ENCODE measurements at regions not wholly inside any gene's neighbourhood (a gene's known extent, or its start where the extent isn't known, plus 50 kb on each side); places are given as distances from the start of the nearest gene placed in this dataset.
A peak's percentile ranks its signal among the peaks of the same experiment; 100 is the strongest.

DNA sequence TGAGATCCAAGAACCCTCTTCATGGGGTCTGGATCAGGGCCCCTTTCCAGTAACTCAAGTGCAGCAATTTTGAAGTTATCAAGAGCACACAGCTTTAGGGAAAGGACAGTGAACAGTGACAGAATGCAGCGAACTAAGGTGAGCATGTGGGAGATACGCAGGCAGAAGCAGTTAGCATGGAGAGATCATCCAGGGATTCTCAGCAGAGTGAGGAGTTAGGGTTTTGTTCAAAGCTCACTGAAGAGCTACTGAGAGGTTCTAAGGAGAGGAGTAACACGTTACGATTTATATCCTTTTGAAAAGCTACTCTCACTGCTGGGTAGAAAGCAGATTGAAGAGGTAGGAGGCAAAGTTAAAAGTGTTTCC, 83.6 kb upstream of the MPP7 start:
- TF ChIP-seq, protein P1, sequence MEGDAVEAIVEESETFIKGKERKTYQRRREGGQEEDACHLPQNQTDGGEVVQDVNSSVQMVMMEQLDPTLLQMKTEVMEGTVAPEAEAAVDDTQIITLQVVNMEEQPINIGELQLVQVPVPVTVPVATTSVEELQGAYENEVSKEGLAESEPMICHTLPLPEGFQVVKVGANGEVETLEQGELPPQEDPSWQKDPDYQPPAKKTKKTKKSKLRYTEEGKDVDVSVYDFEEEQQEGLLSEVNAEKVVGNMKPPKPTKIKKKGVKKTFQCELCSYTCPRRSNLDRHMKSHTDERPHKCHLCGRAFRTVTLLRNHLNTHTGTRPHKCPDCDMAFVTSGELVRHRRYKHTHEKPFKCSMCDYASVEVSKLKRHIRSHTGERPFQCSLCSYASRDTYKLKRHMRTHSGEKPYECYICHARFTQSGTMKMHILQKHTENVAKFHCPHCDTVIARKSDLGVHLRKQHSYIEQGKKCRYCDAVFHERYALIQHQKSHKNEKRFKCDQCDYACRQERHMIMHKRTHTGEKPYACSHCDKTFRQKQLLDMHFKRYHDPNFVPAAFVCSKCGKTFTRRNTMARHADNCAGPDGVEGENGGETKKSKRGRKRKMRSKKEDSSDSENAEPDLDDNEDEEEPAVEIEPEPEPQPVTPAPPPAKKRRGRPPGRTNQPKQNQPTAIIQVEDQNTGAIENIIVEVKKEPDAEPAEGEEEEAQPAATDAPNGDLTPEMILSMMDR (IDR thresholded peaks at IDR 0.05; ENCODE audit: low read depth, low read length, missing control alignments), result no peak

DNA sequence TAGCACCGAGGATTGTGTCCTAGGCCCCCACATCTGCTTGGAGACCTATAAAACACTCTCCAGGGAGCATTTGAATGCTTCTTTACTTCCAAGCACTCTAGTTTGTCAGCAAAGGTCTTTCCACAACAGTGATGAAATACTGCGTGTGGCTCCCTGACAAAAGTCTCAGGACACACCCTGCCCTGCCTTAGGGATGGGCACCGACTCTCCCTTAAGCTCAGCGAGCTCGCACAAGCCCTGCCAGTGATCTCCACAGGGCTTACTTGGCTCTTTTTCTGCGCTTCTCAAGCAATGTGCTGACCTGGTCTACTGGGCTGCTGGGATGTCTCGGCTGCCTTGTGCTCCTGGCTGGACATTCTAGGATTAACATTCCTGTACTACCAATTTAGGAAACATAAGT, 84.3 kb upstream of the MPP7 start:
- no peak for DNase-seq (ENCODE audit: extremely low read depth, low read depth)

More for the DNA sequence above, 83.6 kb upstream of the MPP7 start:
- no peak overlapping the region for H3K4me3 ChIP-seq (replicated peaks; ENCODE audit: low read depth, low read length)
- no peak for DNase-seq (ENCODE audit: extremely low read depth, low read depth)

DNA sequence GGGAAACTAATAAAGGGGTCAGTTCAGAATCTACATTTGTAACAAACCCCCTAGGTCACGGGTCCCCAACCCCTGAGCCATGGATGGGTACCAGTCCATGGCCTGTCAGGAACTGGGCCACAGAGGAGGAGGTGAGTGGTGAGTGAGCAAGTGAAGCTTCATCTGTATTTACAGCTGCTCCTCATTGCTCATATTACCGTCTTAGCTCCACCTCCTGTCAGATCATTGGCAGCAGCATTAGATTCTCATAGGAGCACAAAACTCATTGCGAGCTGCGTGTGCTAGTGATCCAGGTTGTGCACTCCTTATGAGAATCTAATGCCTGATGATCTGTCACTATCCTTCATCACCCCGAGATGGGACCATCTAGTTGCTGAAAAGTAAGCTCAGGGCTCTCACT, 88.4 kb upstream of the MPP7 start:
- H3K4me3 ChIP-seq (replicated peaks; ENCODE audit: low read depth, low read length), result no peak overlapping the region

More for the DNA sequence above, 84.3 kb upstream of the MPP7 start:
- H3K4me3 ChIP-seq (replicated peaks; ENCODE audit: low read depth, low read length), result no peak overlapping the region
- TF ChIP-seq, protein P1 (IDR thresholded peaks at IDR 0.05; ENCODE audit: low read depth, low read length, missing control alignments), result no peak

DNA sequence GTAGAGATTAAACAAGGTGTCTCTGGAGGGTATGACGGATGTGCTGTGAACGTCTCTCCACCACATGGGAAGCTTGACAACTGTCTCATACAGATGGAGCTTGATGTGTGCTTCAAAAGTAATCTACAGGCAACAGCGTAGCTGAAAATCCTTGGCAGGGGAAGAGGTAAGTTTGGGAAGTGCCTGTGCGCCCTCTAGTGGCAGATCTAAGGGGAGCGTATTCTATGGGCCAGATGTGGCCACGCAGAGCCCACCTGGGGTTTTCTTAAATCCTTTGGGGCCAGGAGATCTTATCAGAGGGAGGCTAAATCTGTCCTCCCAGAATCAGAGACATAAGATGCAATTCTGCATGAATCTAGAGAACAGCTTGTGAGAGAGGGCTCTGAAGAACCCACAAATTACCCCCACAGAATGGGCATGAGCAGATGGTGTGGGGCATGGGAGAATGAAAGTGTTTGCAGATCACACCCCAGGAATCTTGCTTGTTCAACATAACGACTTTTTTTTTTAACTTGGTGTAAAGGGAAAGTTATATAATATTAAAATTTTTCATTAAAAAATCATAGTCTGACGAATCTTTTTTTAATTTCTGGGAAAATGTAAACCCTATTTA, 91.2 kb upstream of the MPP7 start:
- TF ChIP-seq, protein P1 (IDR thresholded peaks at IDR 0.05; ENCODE audit: low read depth, low read length, missing control alignments), result peak; percentile 97
- no peak overlapping the region for H3K4me3 ChIP-seq (replicated peaks; ENCODE audit: low read depth, low read length)
- peak; percentile 51 for DNase-seq (ENCODE audit: extremely low read depth, low read depth)

More for the DNA sequence above, 88.4 kb upstream of the MPP7 start:
- TF ChIP-seq, protein P1 (IDR thresholded peaks at IDR 0.05; ENCODE audit: low read depth, low read length, missing control alignments), result no peak
- DNase-seq (ENCODE audit: extremely low read depth, low read depth), result no peak

DNA sequence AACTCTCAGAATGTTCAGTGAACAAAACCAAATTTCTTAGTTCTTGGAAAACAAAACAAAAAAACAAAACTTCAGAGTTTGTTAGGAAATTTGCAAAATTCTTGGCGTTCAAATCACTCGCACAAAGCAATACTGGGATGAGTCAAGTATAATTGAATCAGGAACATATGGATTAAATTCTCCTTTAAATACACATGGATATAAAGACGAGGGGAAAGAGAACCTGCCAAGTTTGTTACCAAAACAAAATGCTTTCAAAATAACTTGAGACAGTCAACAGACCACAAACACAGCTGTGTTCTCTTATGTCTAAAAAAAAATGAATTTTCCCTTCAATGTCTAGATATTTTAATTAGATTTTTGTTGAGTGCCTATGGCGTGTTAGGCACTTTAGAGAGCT, 93.5 kb upstream of the MPP7 start:
- TF ChIP-seq, protein P1 (IDR thresholded peaks at IDR 0.05; ENCODE audit: low read depth, low read length, missing control alignments), result no peak
- no peak overlapping the region for H3K4me3 ChIP-seq (replicated peaks; ENCODE audit: low read depth, low read length)
- DNase-seq (ENCODE audit: extremely low read depth, low read depth), result peak; percentile 61

DNA sequence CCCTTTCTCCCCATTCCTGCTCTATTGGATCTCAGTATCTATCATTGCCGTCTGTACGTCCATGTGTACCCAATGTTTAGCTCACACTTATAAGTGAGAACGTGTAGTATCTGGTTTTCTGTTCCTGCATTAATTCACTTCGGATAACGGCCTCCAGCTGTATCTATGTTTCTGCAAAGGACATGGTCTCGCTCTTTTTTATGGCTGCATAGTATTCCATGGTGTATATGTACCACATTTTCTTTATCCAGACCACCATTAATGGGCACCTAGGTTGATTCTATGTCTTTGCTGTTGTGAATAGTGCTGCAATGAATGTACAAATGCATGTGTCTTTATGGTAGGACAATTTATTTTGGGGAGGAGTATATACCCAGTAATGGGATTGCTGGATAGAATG, 94.4 kb upstream of the MPP7 start:
- TF ChIP-seq, protein P1 (IDR thresholded peaks at IDR 0.05; ENCODE audit: low read depth, low read length, missing control alignments), result no peak
- no peak overlapping the region for H3K4me3 ChIP-seq (replicated peaks; ENCODE audit: low read depth, low read length)
- no peak for DNase-seq (ENCODE audit: extremely low read depth, low read depth)

DNA sequence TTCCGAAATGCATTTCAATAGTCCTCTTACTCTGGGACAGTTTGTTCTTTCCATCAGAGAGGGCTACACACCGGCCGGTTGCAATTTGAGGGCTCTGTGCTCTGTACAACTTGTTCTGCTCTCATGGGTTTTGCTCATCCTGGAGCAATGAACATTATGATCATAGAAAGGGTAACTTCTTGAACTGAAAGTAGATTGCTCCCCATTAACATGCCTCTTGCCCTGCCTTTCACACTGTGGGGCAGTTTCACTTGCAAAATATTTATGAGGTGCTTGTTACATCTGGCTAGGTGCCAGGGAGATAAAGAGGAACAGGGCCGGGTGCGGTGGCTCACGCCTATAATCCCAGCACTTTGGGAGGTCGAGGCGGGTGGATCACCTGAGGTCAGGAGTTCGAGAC, 97.3 kb upstream of the MPP7 start:
- TF ChIP-seq, protein P1 (IDR thresholded peaks at IDR 0.05; ENCODE audit: low read depth, low read length, missing control alignments), result no peak
- no peak overlapping the region for H3K4me3 ChIP-seq (replicated peaks; ENCODE audit: low read depth, low read length)
- DNase-seq (ENCODE audit: extremely low read depth, low read depth), result no peak
